ENCODE measurements at regions not wholly inside any gene's neighbourhood (a gene's known extent, or its start where the extent isn't known, plus 50 kb on each side); places are given as distances from the start of the nearest gene placed in this dataset.

GRCh38 chr3:17910922-17911321, 168.5 kb upstream of the TBC1D5 start:
- DNase-seq = no peak
- CTCF ChIA-PET = interaction anchor here (1.2 kb wide), 1 partner anchor 12 kb away, joined by 3 read pairs; no protein-coding TSS in a partner anchor
- Mint-ChIP-seq H3K36me3 (ENCODE audit: low read depth) (no peaks in the 10 kb centered on the region), H3K27ac (no peak overlapping the region), H3K4me1 (ENCODE audit: low read depth) (peaks cover 5% of the 10 kb centered on the region), H3K9me3 (ENCODE audit: insufficient read depth) (no peaks in the 10 kb centered on the region), H3K27me3 (ENCODE audit: low read depth) (peaks cover 16% of the 10 kb centered on the region), H3K4me3 (no peak overlapping the region)
- POLR2A ChIA-PET = no interaction called here
- no peak for ATAC-seq

DNA sequence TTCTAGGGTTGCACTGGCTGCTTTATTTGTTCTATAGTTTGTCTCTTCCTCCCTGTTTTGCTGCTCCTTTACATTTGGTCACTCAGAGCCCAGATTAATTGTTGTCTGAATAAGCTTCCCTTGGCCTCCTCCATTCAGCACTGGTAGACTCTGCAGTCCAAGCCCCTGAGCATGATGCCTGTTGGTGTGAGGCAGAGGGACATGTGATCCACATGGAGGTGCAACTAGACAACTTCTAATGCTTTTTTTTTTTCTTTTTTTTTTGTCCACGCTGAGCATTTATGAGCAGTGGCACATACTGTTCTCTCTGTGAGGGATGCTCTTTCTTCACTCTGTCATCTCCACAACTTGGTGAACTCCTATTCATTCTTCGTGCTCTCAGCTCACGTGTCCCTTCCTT, 167.3 kb upstream of the TBC1D5 start:
- no peak for ATAC-seq
- CTCF ChIA-PET = no interaction called here
- POLR2A ChIA-PET = no interaction called here
- H3K4me1 Mint-ChIP-seq (ENCODE audit: low read depth) = peaks cover 8% of the 10 kb centered on the region
- no peaks in the 10 kb centered on the region for H3K9me3 Mint-ChIP-seq (ENCODE audit: insufficient read depth)
- H3K27ac Mint-ChIP-seq = no peak overlapping the region
- no peaks in the 10 kb centered on the region for H3K36me3 Mint-ChIP-seq (ENCODE audit: low read depth)
- no peak overlapping the region for H3K4me3 Mint-ChIP-seq
- peaks cover 18% of the 10 kb centered on the region for H3K27me3 Mint-ChIP-seq (ENCODE audit: low read depth)
- no peak for DNase-seq

- ATAC-seq (no peak), DNase-seq (no peak)
- ChIA-PET POLR2A (no interaction called here), CTCF (no interaction called here)
- H3K27me3 Mint-ChIP-seq (ENCODE audit: low read depth) = peaks cover 15% of the 10 kb centered on the region
- peaks cover 8% of the 10 kb centered on the region for H3K4me1 Mint-ChIP-seq (ENCODE audit: low read depth)
- H3K36me3 Mint-ChIP-seq (ENCODE audit: low read depth) = no peaks in the 10 kb centered on the region
- H3K27ac Mint-ChIP-seq = no peak overlapping the region
- H3K4me3 Mint-ChIP-seq = no peak overlapping the region
- no peaks in the 10 kb centered on the region for H3K9me3 Mint-ChIP-seq (ENCODE audit: insufficient read depth)
These were observed 166.2 kb upstream of the TBC1D5 start for GRCh38 chr3:17908399-17909191.

DNA sequence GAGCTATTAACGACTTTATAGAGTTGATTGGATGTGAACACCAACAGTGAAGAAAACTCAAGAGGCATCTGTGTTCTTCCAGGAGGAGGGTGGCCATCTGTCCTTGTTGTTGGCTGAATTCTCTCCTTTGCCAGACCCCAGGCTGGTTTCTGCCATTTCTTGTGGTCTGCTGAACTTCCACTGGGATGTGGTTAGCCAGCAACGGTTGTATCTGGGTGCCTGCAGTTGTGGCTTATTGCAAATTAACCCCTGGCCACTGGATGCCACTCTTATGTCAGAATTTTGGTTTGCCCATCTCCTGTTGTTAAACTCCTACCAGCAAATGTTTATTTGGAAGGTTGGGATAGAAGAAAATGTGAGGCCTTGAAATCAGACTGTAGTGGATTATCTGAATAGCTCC, 163.6 kb upstream of the TBC1D5 start:
- peaks cover 8% of the 10 kb centered on the region for H3K4me1 Mint-ChIP-seq (ENCODE audit: low read depth)
- DNase-seq (no peak), ATAC-seq (no peak)
- H3K4me3 Mint-ChIP-seq = no peak overlapping the region
- peaks cover 5% of the 10 kb centered on the region for H3K27me3 Mint-ChIP-seq (ENCODE audit: low read depth)
- ChIA-PET POLR2A (interaction anchor here (1.1 kb wide), 1 partner anchor 448 kb away, joined by 3 read pairs; no protein-coding TSS in a partner anchor), CTCF (interaction anchor here (0.7 to 2.3 kb wide), 4 partner anchors 11 to 484 kb away, joined by 3 to 8 read pairs (median 4); no protein-coding TSS in a partner anchor)
- no peaks in the 10 kb centered on the region for H3K9me3 Mint-ChIP-seq (ENCODE audit: insufficient read depth)
- H3K36me3 Mint-ChIP-seq (ENCODE audit: low read depth) = no peaks in the 10 kb centered on the region
- H3K27ac Mint-ChIP-seq = no peak overlapping the region

DNA sequence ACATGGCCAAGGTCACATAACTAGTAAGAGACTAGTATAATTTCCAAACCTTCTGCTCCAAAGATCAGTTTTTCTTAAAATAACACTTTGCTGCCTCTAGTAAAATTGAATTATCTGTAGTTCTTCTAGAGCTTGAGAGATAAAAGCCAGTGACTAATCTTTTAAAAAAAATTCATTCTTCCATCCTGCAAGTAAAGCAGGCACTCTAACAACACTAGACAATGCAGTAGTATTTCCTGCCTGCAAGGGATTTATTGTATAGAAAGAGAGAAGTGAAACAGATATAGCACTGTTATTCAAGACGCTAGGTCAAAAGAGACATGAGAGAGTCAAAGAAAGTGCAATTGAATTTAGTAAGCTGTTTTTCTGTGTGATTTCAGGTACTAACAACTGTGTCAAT, 159.5 kb upstream of the TBC1D5 start:
- no peak overlapping the region for H3K27ac Mint-ChIP-seq
- H3K36me3 Mint-ChIP-seq (ENCODE audit: low read depth) = peaks cover 3% of the 10 kb centered on the region
- CTCF ChIA-PET = no interaction called here
- ATAC-seq (no peak), DNase-seq (no peak)
- peaks cover 8% of the 10 kb centered on the region for H3K4me1 Mint-ChIP-seq (ENCODE audit: low read depth)
- POLR2A ChIA-PET = no interaction called here
- H3K4me3 Mint-ChIP-seq = no peak overlapping the region
- peaks cover 3% of the 10 kb centered on the region for H3K27me3 Mint-ChIP-seq (ENCODE audit: low read depth)
- H3K9me3 Mint-ChIP-seq (ENCODE audit: insufficient read depth) = peaks cover 7% of the 10 kb centered on the region

DNA sequence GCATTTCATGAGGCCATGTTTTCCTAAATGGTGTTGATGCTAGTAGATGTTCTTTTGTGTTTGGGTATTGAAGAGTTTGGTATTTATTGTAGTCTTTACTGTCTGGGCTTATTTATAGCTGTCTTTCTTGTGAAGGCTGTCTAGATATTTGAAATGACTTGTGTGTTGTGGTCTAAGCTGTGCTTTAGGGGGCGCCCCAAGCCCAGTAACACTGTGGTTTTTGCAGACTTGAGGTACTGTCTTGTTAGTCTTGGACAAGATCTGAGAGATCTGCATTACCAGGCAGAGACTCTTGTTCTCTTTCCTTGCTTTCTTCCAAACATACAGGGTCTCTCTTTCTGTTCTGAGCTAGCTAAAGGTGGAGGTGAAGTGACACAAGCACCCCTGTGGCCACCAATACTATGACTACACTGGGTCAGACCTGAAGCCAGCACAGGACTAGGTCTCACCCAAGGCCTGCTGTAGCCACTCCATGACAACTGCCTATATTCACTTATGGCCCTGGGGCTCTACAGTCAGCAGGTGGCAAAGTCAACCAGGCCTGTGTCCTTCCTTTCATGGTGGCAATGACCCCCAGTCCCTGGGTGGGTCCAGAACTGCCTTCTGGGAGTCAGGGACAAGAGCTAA, 152.1 kb upstream of the TBC1D5 start:
- H3K36me3 Mint-ChIP-seq (ENCODE audit: low read depth) = no peaks in the 10 kb centered on the region
- peaks cover 4% of the 10 kb centered on the region for H3K9me3 Mint-ChIP-seq (ENCODE audit: insufficient read depth)
- H3K4me1 Mint-ChIP-seq (ENCODE audit: low read depth) = no peaks in the 10 kb centered on the region
- DNase-seq = peak; percentile 49
- ChIA-PET CTCF (interaction anchor here (0.8 to 1.9 kb wide), 15 partner anchors 8 to 1136 kb away, joined by 3 to 13 read pairs (median 4); no protein-coding TSS in a partner anchor), POLR2A (no interaction called here)
- peak; percentile 53 for ATAC-seq
- H3K4me3 Mint-ChIP-seq = no peak overlapping the region
- no peak overlapping the region for H3K27ac Mint-ChIP-seq
- peaks cover 2% of the 10 kb centered on the region for H3K27me3 Mint-ChIP-seq (ENCODE audit: low read depth)

- Mint-ChIP-seq H3K9me3 (ENCODE audit: insufficient read depth) (no peaks in the 10 kb centered on the region), H3K4me3 (no peak overlapping the region), H3K4me1 (ENCODE audit: low read depth) (no peaks in the 10 kb centered on the region), H3K27me3 (ENCODE audit: low read depth) (peaks cover 9% of the 10 kb centered on the region), H3K27ac (no peak overlapping the region), H3K36me3 (ENCODE audit: low read depth) (no peaks in the 10 kb centered on the region)
- DNase-seq = no peak
- ChIA-PET CTCF (interaction anchor here (0.6 kb wide), 1 partner anchor 336 kb away, joined by 3 read pairs; no protein-coding TSS in a partner anchor), POLR2A (no interaction called here)
- ATAC-seq = no peak
These were observed 148.9 kb upstream of the TBC1D5 start for GRCh38 chr3:17891139-17891856.

DNA sequence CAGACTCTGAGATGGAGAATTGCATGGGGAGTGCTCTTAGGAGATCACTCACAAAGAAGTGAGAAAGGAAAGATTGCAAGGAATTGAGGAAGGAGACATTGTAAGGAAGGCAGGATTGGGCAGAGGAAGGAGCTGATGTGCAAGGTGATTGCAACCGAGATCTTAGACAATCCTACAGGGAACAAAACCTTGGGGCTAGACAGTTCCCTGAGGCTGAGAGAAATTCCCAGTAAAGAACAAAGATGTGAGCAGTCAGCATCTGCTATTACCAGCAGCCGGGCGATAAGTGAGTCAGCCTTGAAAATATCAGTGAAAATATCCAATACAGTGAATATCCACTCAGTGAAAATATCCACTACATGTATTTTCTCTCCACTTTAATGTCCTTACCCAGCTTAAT, 143.6 kb upstream of the TBC1D5 start:
- DNase-seq = no peak
- Mint-ChIP-seq H3K27ac (no peak overlapping the region), H3K4me1 (ENCODE audit: low read depth) (no peaks in the 10 kb centered on the region), H3K27me3 (ENCODE audit: low read depth) (peaks cover 8% of the 10 kb centered on the region), H3K9me3 (ENCODE audit: insufficient read depth) (no peaks in the 10 kb centered on the region), H3K36me3 (ENCODE audit: low read depth) (no peaks in the 10 kb centered on the region), H3K4me3 (no peak overlapping the region)
- ChIA-PET POLR2A (no interaction called here), CTCF (no interaction called here)
- ATAC-seq = no peak

- Mint-ChIP-seq H3K9me3 (ENCODE audit: insufficient read depth) (no peaks in the 10 kb centered on the region), H3K4me1 (ENCODE audit: low read depth) (no peaks in the 10 kb centered on the region), H3K27ac (no peak overlapping the region), H3K27me3 (ENCODE audit: low read depth) (peaks cover 8% of the 10 kb centered on the region), H3K36me3 (ENCODE audit: low read depth) (no peaks in the 10 kb centered on the region), H3K4me3 (no peak overlapping the region)
- POLR2A ChIA-PET = no interaction called here
- CTCF ChIA-PET = no interaction called here
- DNase-seq = no peak
- no peak for ATAC-seq
These were observed 140.6 kb upstream of the TBC1D5 start for GRCh38 chr3:17882981-17883380.

- DNase-seq (no peak), ATAC-seq (no peak)
- Mint-ChIP-seq H3K9me3 (ENCODE audit: insufficient read depth) (no peaks in the 10 kb centered on the region), H3K4me1 (ENCODE audit: low read depth) (no peaks in the 10 kb centered on the region), H3K27me3 (ENCODE audit: low read depth) (no peaks in the 10 kb centered on the region), H3K27ac (no peak overlapping the region), H3K4me3 (no peak overlapping the region), H3K36me3 (ENCODE audit: low read depth) (no peaks in the 10 kb centered on the region)
- ChIA-PET POLR2A (no interaction called here), CTCF (no interaction called here)
These were observed 134.9 kb upstream of the TBC1D5 start for GRCh38 chr3:17877299-17877698.

GRCh38 chr3:17874636-17875035, 132.2 kb upstream of the TBC1D5 start:
- Mint-ChIP-seq H3K36me3 (ENCODE audit: low read depth) (no peaks in the 10 kb centered on the region), H3K27ac (no peak overlapping the region), H3K4me1 (ENCODE audit: low read depth) (no peaks in the 10 kb centered on the region), H3K4me3 (no peak overlapping the region), H3K27me3 (ENCODE audit: low read depth) (no peaks in the 10 kb centered on the region), H3K9me3 (ENCODE audit: insufficient read depth) (no peaks in the 10 kb centered on the region)
- ChIA-PET POLR2A (no interaction called here), CTCF (no interaction called here)
- no peak for DNase-seq
- no peak for ATAC-seq

GRCh38 chr3:17872457-17872856, 130.0 kb upstream of the TBC1D5 start:
- POLR2A ChIA-PET = no interaction called here
- Mint-ChIP-seq H3K9me3 (ENCODE audit: insufficient read depth) (no peaks in the 10 kb centered on the region), H3K36me3 (ENCODE audit: low read depth) (no peaks in the 10 kb centered on the region), H3K4me3 (no peak overlapping the region), H3K27me3 (ENCODE audit: low read depth) (peaks cover 4% of the 10 kb centered on the region), H3K4me1 (ENCODE audit: low read depth) (no peaks in the 10 kb centered on the region), H3K27ac (no peak overlapping the region)
- CTCF ChIA-PET = no interaction called here
- no peak for ATAC-seq
- no peak for DNase-seq
